GM12878 (cell line): ENCODE measurements at regions not wholly inside any gene's neighbourhood (a gene's known extent, or its start where the extent isn't known, plus 50 kb on each side); places are given as distances from the start of the nearest gene placed in this dataset.

Source experiments
- ATAC-seq: fragments of 200-7000 bp; cut with Tn5 transposase; 3 replicates; pipeline ENCODE4 v1.9.1; 2020; ENCODE audit warnings: mild to moderate bottlenecking, moderate library complexity
- BruUV-seq: library from RNA; stranded (reverse); fragments of 400-500 nt; replicated peaks from 2 replicates; lab custom pipeline; 2021; lab: Mats Ljungman, UMichigan
- CTCF ChIA-PET: fragments of 300-600 bp; sonication (Branson Sonifier 250); formaldehyde crosslinking; extraction: SDS; loops from one replicate; lab custom pipeline; 2021; ENCODE audit warnings: inconsistent platforms; lab: Yijun Ruan, JAX
- POLR2A ChIA-PET: fragments of 350-600 bp; formaldehyde crosslinking; extraction: SDS; loops from one replicate; lab custom pipeline; 2021; ENCODE audit warnings: inconsistent platforms; lab: Charles Lee
- RAD21 ChIA-PET: fragments of 300-600 bp; sonication (Branson Sonifier 250); formaldehyde crosslinking; loops from one replicate; lab custom pipeline; 2023; ENCODE audit warnings: antibody characterized with exemption; ENCODE audit not compliant: unreplicated experiment; lab: Charles Lee
- SMC1A ChIA-PET: fragments of 300-600 bp; sonication (Branson Sonifier 250); formaldehyde crosslinking; loops from one replicate; lab custom pipeline; 2023; ENCODE audit not compliant: unreplicated experiment, uncharacterized antibody; lab: Charles Lee
- DNase-seq: peaks from one replicate; pipeline ENCODE4 v3.0.0-alpha.2; 2011; ENCODE audit warnings: low read depth, low spot score
- FAIRE-seq: peaks from 3 replicates; lab custom pipeline; 2011; peaks lifted over from hg19 to GRCh38; lab: Jason Lieb, UNC
- H2AFZ ChIP-seq: 2 replicates; pipeline ENCODE4 v1.6.0; 2011; ENCODE audit warnings: low read depth, low read length, control low read depth; ENCODE audit not compliant: control insufficient read depth
- H3K27ac ChIP-seq: 2 replicates; pipeline ENCODE4 v1.5.1; 2011; ENCODE audit warnings: control low read depth; ENCODE audit not compliant: control insufficient read depth, insufficient read depth
- H3K27me3 ChIP-seq, 2 experiments: replicated peaks in 1 of 2; 2 replicates each; pipeline versions ENCODE4 v1.6.0 to v1.6.1; 2011; ENCODE audit warnings: low read length in 1 of 2; ENCODE audit not compliant: control insufficient read depth in 2 of 2, insufficient read depth in 2 of 2
- H3K36me3 ChIP-seq, 2 experiments: 2 replicates each; pipeline ENCODE4 v1.5.1; 2011; ENCODE audit warnings: low read length in 1 of 2; ENCODE audit not compliant: control insufficient read depth in 2 of 2, insufficient read depth in 2 of 2
- H3K4me1 ChIP-seq: 2 replicates; pipeline ENCODE4 v1.6.1; 2011; ENCODE audit warnings: mild to moderate bottlenecking, low read length, moderate library complexity, mixed read lengths; ENCODE audit not compliant: control insufficient read depth, insufficient read depth
- H3K4me2 ChIP-seq: 2 replicates; pipeline ENCODE4 v1.6.0; 2011; ENCODE audit warnings: control low read depth; ENCODE audit not compliant: control insufficient read depth, insufficient read depth
- H3K4me3 ChIP-seq: fragments of 200-600 bp; sonication (generic); 2 replicates; pipeline ENCODE4 v1.5.1; 2016
- H3K79me2 ChIP-seq: 2 replicates; pipeline ENCODE4 v1.6.0; 2011; ENCODE audit warnings: low read length; ENCODE audit not compliant: control insufficient read depth, insufficient read depth
- H3K9ac ChIP-seq: 2 replicates; pipeline ENCODE4 v1.8.0; 2011; ENCODE audit warnings: low read length, control low read depth, mixed read lengths; ENCODE audit not compliant: control insufficient read depth, insufficient read depth
- H3K9me3 ChIP-seq: replicated peaks from 3 replicates; pipeline ENCODE4 v1.5.1; 2011; ENCODE audit warnings: mild to moderate bottlenecking, low read length; ENCODE audit not compliant: control insufficient read depth, insufficient read depth
- H4K20me1 ChIP-seq: 2 replicates; pipeline ENCODE4 v1.6.0; 2011; ENCODE audit not compliant: control insufficient read depth, insufficient read depth
- CREB1 ChIP-seq: IDR thresholded peaks from 2 replicates; pipeline ENCODE4 v1.6.1; 2012; ENCODE audit warnings: low read depth, mild to moderate bottlenecking, inconsistent platforms
- MTA3 ChIP-seq: IDR thresholded peaks from 2 replicates; pipeline ENCODE4 v1.6.1; 2012; ENCODE audit warnings: low read length, inconsistent platforms, borderline replicate concordance
- NFXL1 ChIP-seq: fragments of 450-650 bp; IDR thresholded peaks from 2 replicates; pipeline ENCODE4 v1.6.1; 2017; ENCODE audit warnings: antibody characterized with exemption, mild to moderate bottlenecking, borderline replicate concordance
- NR2C1 ChIP-seq: fragments of 450-650 bp; IDR thresholded peaks from 2 replicates; pipeline ENCODE4 v1.6.1; 2017; ENCODE audit warnings: antibody characterized with exemption, mild to moderate bottlenecking, moderate library complexity
- SIX5 ChIP-seq: IDR thresholded peaks from 2 replicates; pipeline ENCODE4 v1.6.1; 2011; ENCODE audit warnings: mild to moderate bottlenecking, low read depth, low read length, moderate library complexity; ENCODE audit not compliant: severe bottlenecking
- SMAD1 ChIP-seq: fragments of 450-650 bp; IDR thresholded peaks from 2 replicates; pipeline ENCODE4 v1.6.1; 2018; ENCODE audit warnings: mild to moderate bottlenecking, low read depth; ENCODE audit not compliant: partially characterized antibody
- SMARCA5 ChIP-seq: fragments of 450-650 bp; IDR thresholded peaks from 2 replicates; pipeline ENCODE4 v1.6.1; 2017; ENCODE audit warnings: mild to moderate bottlenecking
- SUPT20H ChIP-seq: IDR thresholded peaks from 2 replicates; pipeline ENCODE4 v1.6.1; 2011; ENCODE audit warnings: low read depth, mild to moderate bottlenecking, low read length, moderate library complexity, borderline replicate concordance; ENCODE audit not compliant: control insufficient read depth
- TAF1 ChIP-seq: IDR thresholded peaks from 2 replicates; pipeline ENCODE4 v1.6.1; 2011; ENCODE audit warnings: mild to moderate bottlenecking, low read depth, low read length, borderline replicate concordance
- WRNIP1 ChIP-seq: IDR thresholded peaks from 2 replicates; pipeline ENCODE4 v1.6.1; 2011; ENCODE audit warnings: low read depth, low read length, improper control_type of control experiment, borderline replicate concordance
- WGBS: methylation state at CpG from one replicate; pipeline ENCODE4 v1.1.6; 2016; ENCODE audit warnings: low lambda C conversion rate; ENCODE audit not compliant: insufficient replicate concordance, insufficient coverage; ENCODE audit errors: missing lambda C conversion rate; 5-methylcytosine and 5-hydroxymethylcytosine counted together
- in situ Hi-C: fragments of 300-500 bp; cut with MboI; formaldehyde crosslinking; loops from 9 replicates; pipeline ENCODE4 v1.14.3; 2018; ENCODE audit warnings: mixed read lengths
- intact Hi-C: fragments of 100-400 bp; cut with micrococcal nuclease; formaldehyde crosslinking; loops from one replicate; pipeline ENCODE4 v1.14.2; 2022; ENCODE audit not compliant: unreplicated experiment
- TF ChIP-seq, protein P1 (sequence below): fragments of 450-650 bp; IDR thresholded peaks from 2 replicates; pipeline ENCODE4 v1.6.1; 2017; ENCODE audit warnings: mild to moderate bottlenecking, low read depth, inconsistent platforms; ENCODE audit not compliant: poor library complexity, severe bottlenecking
- TF ChIP-seq, protein P2 (sequence below): fragments of 450-650 bp; IDR thresholded peaks from 2 replicates; pipeline ENCODE4 v1.6.1; 2017; ENCODE audit warnings: antibody characterized with exemption, mild to moderate bottlenecking, moderate library complexity

DNA sequence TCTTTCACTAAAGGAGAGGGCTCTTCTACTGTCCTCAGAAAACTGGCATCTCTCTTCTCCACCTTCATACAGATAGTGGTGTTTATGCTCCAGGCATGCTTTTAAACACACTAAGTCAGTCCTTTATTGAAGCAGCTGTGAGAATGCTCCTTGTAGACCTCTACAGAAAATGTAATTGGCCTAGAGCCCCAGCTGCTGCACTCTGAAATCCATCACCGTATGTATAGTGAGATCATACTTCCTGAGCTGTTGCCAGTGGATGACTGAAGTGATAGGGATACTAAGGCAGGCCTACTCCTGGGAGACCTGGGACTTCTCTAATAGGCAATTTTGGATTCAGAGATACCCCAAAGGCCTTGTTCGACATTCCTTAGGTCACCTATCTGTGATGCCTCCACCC is 535.4 kb downstream of the RPS29 start (continued):
- TF ChIP-seq, protein P1, sequence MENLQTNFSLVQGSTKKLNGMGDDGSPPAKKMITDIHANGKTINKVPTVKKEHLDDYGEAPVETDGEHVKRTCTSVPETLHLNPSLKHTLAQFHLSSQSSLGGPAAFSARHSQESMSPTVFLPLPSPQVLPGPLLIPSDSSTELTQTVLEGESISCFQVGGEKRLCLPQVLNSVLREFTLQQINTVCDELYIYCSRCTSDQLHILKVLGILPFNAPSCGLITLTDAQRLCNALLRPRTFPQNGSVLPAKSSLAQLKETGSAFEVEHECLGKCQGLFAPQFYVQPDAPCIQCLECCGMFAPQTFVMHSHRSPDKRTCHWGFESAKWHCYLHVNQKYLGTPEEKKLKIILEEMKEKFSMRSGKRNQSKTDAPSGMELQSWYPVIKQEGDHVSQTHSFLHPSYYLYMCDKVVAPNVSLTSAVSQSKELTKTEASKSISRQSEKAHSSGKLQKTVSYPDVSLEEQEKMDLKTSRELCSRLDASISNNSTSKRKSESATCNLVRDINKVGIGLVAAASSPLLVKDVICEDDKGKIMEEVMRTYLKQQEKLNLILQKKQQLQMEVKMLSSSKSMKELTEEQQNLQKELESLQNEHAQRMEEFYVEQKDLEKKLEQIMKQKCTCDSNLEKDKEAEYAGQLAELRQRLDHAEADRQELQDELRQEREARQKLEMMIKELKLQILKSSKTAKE: no peak
- TF ChIP-seq, all 136 proteins: peak for 0

DNA sequence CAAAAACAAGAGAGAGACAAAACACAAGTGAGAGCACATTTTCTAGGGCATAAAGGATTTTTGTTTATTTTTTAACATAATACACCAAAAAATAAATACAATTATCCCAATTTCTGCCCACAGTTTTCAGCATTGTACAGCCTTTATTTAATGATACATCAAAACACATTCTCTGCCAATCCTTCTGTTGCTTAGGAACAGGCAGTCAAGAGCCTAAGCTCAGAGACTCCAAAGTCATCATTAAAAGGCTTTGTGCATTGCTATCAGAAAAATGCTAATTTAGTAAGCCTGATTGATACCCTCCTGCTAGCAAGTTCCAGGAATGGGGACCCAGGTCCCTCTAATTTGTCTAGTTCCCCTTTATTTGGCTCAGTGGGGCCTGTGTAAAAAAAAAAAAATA is 536.5 kb downstream of the RPS29 start:
- intact Hi-C loops (no loop called here), in situ Hi-C loops (no loop called here)
- Histone ChIP-seq H3K4me3 (no peak overlapping the region), H3K36me3 (no peaks in the 10 kb centered on the region), H3K27me3 (no peaks in the 10 kb centered on the region), H4K20me1 (no peaks in the 10 kb centered on the region), H3K9me3 (no peaks in the 10 kb centered on the region), H3K4me2 (no peak overlapping the region), H2AFZ (no peak overlapping the region), H3K79me2 (no peaks in the 10 kb centered on the region), H3K27ac (no peak overlapping the region), H3K9ac (no peak overlapping the region), H3K4me1 (no peaks in the 10 kb centered on the region)
- DNase-seq: no peak
- BruUV-seq: no TSS peak
- POLR2A ChIA-PET: no interaction called here
- TF ChIP-seq SMARCA5 (no peak), TAF1 (no peak), NFXL1 (no peak), NR2C1 (no peak)
- no peak for FAIRE-seq
- SMC1A ChIA-PET: no interaction called here
- CTCF ChIA-PET: no interaction called here
- no peak for ATAC-seq
- RAD21 ChIA-PET: no interaction called here

DNA sequence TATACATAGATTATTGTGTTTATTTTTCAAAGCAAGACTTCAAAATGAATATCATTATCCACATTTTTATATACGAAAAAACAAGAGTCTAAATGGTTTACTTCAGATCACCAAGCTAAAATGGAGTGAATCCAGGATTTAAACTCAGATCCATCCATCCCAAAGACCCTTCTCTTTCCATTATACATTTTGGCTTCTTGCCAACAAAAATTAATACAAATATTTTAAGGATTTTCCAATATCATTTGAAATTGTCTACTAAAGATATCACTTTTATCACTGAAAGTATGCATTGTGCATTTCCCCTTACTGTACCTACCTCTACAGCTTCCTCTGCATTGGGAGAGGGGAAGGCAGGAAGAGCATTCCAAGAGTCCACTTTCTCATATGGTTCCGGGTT is 541.2 kb downstream of the RPS29 start:
- Histone ChIP-seq H2AFZ (no peak overlapping the region), H3K4me3 (no peak overlapping the region), H3K27me3 (no peaks in the 10 kb centered on the region), H3K79me2 (no peaks in the 10 kb centered on the region), H4K20me1 (no peaks in the 10 kb centered on the region), H3K9ac (no peak overlapping the region), H3K27ac (no peak overlapping the region), H3K4me1 (no peaks in the 10 kb centered on the region), H3K36me3 (no peaks in the 10 kb centered on the region), H3K4me2 (no peak overlapping the region), H3K9me3 (no peaks in the 10 kb centered on the region)
- intact Hi-C loops: no loop called here
- in situ Hi-C loops: no loop called here
- ATAC-seq (no peak), FAIRE-seq (no peak), DNase-seq (no peak)
- WGBS: 0% methylated on average over 2 of the region's 2 CpGs
- ChIA-PET RAD21 (no interaction called here), CTCF (no interaction called here), POLR2A (no interaction called here), SMC1A (interaction anchor here (1.5 kb wide), 1 partner anchor 9 kb away, joined by 4 read pairs; no protein-coding TSS in a partner anchor)
- no TSS peak for BruUV-seq
- TF ChIP-seq SMAD1 (no peak), MTA3 (no peak), WRNIP1 (no peak), SUPT20H (no peak), SIX5 (no peak), CREB1 (no peak)
- TF ChIP-seq, protein P2, sequence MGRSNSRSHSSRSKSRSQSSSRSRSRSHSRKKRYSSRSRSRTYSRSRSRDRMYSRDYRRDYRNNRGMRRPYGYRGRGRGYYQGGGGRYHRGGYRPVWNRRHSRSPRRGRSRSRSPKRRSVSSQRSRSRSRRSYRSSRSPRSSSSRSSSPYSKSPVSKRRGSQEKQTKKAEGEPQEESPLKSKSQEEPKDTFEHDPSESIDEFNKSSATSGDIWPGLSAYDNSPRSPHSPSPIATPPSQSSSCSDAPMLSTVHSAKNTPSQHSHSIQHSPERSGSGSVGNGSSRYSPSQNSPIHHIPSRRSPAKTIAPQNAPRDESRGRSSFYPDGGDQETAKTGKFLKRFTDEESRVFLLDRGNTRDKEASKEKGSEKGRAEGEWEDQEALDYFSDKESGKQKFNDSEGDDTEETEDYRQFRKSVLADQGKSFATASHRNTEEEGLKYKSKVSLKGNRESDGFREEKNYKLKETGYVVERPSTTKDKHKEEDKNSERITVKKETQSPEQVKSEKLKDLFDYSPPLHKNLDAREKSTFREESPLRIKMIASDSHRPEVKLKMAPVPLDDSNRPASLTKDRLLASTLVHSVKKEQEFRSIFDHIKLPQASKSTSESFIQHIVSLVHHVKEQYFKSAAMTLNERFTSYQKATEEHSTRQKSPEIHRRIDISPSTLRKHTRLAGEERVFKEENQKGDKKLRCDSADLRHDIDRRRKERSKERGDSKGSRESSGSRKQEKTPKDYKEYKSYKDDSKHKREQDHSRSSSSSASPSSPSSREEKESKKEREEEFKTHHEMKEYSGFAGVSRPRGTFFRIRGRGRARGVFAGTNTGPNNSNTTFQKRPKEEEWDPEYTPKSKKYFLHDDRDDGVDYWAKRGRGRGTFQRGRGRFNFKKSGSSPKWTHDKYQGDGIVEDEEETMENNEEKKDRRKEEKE: no peak
